ENCODE measurements at regions not wholly inside any gene's neighbourhood (a gene's known extent, or its start where the extent isn't known, plus 50 kb on each side); places are given as distances from the start of the nearest gene placed in this dataset.

DNA sequence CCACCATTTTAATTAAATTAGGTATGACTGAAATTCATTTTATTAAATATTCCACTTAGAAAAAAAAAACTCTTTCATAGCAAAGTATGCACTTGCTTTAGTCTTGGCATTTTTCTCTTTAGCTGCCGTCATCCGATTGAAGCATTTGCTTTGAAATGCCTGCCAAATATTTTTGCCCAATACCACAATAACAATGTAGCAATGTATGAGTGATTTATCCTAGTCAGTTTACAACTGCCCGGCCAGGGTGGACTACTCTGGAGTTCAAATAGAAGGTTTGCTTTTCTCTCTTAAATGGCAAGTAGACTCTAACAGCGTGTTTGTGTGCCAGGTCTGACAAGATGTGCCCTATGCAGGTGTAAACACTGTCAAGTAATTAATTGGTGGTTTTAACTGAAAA is 675.3 kb upstream of the SGCG start:
- no peak for DNase-seq (ENCODE audit: low spot score)

DNA sequence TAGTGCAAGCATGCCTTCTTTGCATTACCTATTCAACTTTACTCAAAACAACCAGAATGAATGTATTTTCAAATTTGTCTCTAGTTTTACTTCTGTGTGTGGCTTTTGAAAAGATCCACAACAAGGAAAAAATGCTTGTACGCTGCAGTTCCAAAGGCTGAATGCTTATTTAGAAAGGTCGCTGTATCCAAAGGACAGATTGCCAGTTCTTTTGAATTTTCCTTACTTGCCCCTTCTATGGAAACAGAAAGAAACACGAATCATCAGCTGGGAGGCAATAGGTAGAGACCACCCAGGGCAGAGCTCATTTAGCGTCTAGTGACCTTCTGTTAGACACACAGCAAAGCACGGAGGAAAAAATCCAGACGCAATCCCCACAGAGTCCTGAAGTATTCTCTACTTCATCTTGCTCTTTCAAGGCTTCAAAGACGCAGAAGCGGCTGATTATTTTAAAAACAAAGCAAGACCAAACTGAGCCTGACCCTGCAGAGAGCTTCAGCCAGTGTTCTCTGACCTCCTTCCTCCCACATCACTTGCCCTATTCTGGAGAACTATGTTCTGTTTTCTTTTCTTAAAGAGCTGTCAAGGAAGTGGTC is 674.6 kb upstream of the SGCG start:
- no peak for DNase-seq (ENCODE audit: low spot score)

DNA sequence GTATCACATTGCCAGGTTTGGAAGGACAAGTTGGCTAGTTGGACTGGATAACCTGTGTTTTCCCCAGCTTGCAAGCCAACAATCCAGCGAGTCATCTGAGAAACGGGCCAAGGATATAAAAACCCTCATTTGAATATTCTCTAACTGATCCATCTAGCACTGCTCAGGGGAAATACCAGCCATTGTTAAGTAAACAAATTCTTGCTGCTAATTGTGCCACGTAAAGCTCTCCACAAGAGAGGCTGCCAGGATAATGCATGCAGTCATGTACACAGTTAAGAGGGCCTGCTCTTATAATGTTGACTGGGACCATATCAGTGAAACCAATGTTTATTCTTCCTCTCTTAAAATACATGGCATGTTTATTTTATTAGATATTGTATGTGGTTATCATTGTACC is 663.2 kb upstream of the SGCG start:
- DNase-seq (ENCODE audit: low spot score) = no peak

DNA sequence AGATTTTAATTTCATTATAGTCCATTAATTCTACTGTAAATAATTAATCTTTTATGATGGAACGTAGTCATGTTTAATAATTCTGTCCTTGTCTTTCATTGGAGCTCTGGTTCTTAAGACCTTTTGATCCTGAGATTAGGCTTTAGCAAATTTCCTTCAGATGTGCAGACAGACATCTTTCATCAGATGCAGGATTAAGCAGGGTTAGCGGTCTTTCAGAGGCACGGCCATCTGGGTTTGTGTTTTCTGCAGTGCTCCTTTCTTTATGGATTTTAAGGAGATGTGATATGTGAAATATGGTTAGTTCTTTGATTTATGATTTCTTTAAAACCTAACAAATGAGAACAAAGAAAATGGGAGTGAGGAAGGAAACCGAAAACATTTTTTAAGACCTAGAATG is 643.9 kb upstream of the SGCG start:
- DNase-seq (ENCODE audit: low spot score) = no peak

DNA sequence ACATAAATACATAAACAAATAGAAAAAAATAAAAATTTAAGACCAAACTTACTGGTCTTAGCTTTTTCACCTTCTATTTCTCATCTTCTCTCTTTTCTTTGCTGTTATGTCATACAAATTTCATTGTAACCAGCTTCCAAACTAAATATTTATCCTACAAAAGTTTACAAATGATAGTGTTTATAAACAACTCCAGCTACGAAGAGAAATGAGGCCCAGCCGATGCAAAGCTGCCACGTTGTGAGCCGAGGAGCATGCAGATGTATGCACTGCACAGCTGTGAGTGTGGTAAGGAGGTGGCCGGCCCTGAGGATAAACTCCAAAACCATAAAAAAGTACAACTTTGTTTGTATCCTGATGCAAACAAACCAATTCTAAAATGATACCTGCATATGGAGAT is 642.4 kb upstream of the SGCG start:
- DNase-seq (ENCODE audit: low spot score) = no peak

DNA sequence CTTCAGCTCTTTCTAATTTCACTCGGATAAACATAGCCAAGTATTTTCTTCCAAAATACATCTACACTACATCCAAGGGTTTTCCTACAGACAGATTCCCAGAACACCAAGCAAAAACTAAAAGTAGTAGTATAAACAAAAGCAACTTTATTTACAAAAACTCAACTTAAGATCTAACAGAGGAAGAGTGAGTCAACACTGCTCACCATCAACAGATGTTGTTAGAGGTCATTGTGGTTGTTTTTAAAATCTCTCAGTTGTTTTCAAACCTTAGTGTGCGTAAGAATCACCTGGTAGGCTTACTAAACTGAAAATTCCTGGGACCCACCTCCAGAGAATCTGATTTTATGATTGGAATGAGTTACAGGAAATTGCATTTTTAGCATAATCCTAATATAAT is 631.7 kb upstream of the SGCG start:
- no peak for DNase-seq (ENCODE audit: low spot score)

DNA sequence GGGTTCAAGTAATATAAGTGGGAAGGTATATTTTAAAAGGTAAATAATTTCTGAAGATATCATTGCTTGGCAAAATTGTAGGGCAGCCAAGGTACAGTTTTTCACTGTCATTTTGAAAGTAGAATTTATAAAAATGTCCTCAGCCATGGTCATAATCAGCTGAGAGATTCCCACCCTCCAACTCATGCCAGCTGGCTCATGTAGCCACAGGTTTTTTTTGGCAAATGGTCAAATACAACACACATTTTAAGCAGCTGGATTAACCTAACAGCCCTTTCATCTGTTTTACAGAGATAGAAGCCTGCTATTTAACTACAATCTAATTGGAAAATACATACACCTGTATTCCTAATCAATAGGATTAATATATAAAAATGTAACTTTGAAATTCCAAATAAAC is 619.2 kb upstream of the SGCG start:
- no peak for DNase-seq (ENCODE audit: low spot score)

DNA sequence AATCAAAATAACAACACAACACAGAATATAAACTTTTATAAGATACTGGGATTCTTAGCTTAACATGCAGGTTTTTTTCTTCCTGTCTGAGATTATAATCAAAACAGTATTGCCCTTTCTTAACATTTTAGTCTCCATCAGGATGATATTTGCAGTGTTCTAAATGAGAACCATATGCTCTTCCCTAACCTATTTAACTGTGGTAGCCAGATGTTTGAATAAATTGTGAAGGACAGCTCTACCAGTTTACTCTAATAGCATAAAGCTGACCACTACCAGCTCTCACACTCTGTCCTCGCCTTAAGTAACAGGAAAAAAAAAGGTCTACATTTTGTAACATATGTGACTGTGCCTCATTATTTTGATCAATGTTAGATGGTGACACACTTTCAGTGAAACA is 618.7 kb upstream of the SGCG start:
- DNase-seq (ENCODE audit: low spot score) = no peak

DNA sequence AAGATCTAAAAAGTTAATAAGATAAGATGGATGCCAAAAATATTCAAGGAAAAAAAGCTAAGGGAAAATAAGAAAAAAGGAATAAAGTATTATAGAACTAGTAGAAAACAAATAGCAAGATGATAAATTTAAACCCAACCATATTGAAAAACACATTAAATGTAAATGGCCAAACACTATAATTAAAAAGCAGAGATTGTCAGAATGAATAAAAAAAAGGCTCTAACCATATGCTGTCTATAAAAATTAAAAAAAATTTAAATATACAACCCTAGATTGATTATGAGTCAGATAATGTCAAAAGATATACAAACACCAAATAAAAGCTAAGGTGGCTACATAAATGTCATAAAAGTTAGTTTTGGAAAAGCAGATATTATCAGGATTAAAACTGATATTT is 617.5 kb upstream of the SGCG start:
- no peak for DNase-seq (ENCODE audit: low spot score)

DNA sequence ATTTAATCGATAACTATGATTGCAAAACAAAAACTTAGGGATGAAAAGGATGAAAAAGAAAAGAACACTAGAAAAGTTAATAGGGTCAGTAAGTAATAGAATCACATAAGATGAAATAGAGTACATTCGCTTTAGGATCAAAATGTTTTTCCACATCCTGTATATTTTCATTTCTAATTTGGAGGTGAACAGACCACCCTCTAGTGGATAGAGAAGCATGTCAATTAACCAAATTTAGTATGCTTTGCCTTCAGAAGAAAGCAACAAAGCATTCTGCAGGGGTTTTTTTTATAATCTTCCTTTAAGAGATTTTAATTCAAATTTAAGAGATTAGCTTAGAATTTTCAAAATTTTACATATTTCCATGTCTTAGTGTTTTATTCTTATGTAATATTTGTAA is 611.0 kb upstream of the SGCG start:
- no peak for DNase-seq (ENCODE audit: low spot score)

DNA sequence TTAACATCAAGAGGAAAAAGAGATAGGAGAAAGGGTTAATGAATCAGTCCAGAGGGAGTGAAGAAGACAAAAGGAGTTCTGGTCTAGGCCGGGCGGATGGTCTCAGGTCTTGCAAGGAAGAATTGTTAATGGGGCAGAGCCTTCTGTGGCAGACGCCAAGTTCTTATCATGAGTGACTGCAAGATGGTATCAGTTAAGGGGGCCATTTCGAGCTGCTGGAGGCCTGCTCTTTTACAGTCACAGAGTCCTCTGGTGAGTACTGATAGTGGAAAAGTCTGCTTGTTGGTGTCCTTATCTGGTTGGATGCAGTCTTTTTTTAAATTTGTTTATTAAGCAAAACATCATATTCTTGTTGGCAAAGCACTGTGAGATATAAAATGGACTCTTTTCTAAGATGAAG is 590.9 kb upstream of the SGCG start:
- DNase-seq (ENCODE audit: low spot score) = no peak

DNA sequence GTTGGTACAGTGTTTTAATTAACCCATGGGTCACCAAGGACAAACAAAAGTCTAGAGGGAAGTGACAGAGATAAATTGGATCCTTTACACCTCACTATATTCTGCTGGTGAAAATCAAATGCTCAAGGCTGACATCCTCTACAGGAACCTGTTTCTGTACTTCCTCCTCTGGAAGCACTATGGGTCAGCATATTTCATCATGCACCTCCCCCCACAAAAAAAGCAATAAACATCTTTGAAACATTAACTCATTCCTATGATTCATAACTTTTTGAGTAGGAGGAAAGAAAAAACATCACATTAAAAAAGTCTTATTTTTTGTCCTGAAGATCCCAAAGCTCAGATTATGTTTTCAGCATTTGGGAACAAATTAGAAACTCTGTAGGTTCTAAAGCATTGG is 588.3 kb upstream of the SGCG start:
- no peak for DNase-seq (ENCODE audit: low spot score)

DNA sequence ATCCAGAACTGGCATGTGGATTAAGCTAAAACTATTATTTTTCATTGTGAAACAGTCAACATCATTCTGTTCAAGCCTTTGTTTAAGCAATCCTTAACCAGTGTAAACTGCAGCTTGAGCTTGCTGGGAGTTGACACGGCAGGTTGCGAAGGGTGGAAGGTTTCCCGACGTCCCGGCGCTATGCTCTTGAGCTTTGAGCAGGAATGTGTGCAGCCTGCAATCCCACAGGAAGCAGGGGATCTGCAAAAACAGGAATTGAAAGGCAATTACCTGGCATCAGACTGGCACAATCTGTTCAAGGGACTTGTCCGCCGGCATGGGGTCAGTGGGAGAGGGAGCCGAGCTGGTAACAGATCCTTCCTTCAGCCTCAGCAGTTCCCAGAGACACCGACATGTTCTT is 586.7 kb upstream of the SGCG start:
- no peak for DNase-seq (ENCODE audit: low spot score)

DNA sequence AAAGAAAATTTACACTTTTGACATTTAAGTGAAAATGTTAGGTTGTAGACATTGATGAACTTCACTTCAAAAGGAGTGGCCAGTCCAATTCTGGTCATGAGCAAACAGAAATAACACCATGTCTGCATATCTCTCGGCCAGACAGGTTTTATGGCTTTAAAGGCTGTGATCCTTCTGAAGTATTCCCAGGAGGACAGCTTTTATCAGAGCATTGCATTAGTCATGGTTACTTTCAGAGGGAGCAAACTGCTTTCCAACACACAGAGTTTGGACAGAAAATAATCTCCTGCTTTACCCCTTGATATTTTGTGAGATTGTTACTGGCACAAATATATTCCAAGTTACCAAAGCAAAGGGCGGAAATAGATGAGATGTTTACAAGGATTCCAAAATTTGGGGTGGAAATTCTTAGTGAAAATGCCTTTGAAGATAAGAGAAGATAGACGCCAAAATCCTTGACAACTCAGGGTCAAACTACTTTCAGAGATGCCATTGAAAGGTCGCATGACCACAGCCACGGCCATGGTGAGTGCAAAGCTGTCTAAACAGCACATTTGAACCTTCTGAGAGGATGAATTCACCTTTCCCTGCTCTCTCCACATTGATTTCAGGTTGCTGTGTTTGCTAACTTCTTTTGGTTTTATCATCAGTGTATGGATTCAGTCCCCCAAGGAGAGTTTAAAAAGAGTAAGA is 584.5 kb upstream of the SGCG start:
- DNase-seq (ENCODE audit: low spot score) = no peak

DNA sequence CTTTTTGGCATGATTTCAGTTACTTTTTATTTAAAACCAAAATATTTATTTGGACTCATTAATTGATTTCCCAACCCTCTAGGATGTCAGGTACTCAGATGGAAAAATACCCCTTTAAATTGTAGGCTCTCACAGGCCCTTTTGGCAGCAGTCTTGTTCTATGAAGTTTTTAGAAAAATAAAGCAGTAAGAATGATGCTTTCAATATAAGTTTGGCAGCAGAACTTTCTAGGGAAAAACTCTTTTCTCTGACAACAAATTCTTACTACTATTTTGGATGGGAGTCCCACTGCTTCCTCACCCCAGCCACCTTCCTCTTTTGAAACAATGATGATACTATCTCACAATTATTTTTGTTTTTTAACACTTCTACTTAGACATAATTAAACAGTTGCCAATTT is 581.6 kb upstream of the SGCG start:
- DNase-seq (ENCODE audit: low spot score) = no peak

DNA sequence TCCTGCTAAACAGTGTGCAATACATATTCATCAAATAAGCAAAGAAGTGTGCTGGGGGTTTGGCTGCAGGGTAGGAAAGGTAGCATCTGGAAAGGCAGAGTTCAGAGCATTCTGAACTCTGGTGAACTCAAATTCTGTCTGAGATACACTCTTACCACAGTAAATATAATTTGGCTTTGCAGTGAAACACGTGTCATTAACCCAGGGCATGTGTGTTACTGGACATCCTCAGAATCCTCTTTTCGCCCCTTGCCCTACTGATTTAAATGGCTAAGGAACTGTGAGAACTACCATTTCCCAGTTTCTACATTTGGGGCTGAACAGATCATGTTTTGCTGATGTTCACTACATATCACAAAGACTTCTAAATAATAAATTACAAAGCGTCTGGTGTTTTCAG is 562.8 kb upstream of the SGCG start:
- no peak for DNase-seq (ENCODE audit: low spot score)

DNA sequence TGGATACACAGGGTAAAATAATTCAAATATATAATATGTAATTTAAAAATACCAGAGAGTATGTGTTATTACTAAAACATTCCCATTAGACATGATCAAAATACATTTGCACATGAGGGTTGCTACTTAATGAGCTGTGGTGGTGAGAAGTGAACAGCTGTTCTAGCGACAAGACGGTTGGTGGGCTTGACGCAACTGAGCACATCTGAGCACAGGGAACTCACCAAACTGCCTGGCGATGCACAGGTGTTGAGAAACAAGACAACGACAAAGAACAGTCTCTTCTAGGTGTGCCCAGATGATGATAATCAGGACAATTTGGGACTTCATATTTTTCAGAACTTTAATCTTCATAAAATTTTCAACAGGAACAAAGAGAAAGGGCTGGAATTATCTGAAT is 555.1 kb upstream of the SGCG start:
- no peak for DNase-seq (ENCODE audit: low spot score)

DNA sequence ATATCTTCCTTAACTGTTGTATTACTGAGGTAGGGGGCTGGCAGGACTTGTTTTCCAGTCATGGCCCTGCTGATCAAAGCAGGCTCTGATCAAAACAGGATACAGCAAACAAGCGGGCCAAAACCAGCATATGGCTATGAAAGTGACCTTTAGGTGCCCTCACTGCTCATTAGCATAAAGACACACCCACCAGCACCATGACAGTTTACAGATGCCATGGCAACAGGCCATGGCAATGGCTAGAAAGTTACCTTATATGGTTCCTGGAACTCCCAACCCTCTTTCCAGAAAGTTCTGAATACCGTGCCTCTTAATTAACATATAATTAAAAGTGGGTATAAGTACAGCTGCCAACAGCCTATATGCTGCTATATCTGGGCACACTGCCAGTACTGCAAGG is 551.4 kb upstream of the SGCG start:
- DNase-seq (ENCODE audit: low spot score) = no peak

DNA sequence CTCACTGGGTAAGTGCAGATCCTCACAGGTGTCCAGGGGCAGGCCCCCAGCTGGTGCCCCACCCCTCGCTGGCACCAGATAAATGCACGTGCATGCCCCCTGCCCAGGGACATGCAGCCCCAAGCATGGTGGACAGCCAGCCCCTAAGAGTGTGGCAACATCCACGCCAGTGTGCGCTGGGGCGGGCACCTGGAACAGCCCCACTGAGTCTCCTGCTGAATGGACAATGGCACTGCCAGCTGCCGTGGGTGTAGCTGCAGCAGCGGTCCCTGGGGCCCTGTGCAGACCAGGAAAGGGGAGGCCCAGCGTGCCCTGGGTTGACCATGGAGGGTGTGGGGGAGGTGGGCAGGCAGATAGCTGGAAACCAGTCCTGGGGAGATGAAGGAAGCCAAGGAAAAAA is 538.7 kb upstream of the SGCG start:
- no peak for DNase-seq (ENCODE audit: low spot score)

DNA sequence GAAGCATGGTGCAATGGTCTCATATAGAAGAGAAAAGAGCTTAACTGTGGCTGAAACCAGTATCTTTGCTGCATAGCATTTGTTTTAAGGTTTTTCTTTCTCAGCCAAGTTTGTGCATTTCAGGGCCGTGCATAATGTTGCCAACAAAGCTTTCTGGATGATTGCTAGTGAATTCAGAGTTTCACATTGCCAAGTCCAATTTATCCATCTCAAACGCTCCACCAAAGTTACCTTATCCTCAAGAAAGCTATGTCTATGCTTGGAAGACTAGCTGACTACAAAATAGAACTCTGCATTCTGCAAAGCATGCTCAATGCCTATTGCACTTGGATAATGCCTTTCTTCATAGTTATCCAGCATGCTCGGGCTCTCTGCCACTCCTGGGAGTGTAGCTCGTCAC is 535.8 kb upstream of the SGCG start:
- no peak for DNase-seq (ENCODE audit: low spot score)

DNA sequence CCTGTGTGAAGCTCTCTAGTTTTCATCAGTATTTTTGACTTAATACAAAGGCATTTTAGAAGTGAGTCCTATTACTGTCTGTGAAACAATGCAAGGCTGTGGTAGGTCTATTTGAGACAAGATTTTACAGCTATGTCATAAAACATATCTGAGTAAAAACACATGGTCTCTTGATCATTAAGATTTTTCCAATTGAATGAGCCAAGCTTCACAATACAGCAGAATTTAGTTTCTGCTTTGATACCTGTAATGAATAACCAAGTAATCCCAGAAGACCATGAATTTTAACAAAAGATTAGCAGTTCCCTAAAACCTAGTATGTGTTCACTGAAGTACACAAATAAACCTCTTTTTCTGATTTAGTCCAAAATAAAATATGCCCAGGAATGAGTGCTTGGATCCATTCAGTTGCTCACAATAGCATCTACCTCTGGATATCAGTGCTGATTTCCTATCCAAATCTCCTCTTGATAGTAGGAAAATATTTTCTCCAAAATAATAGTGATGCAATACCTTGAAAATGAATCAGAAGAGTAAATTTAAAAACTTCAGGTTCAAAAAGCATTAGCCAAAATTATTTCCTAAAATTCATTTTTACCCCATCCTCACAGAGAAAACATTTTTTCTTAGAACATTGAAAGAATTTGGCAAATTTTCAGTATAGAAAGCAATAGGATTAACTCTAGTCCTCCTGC is 533.5 kb upstream of the SGCG start:
- no peak for DNase-seq (ENCODE audit: low spot score)

DNA sequence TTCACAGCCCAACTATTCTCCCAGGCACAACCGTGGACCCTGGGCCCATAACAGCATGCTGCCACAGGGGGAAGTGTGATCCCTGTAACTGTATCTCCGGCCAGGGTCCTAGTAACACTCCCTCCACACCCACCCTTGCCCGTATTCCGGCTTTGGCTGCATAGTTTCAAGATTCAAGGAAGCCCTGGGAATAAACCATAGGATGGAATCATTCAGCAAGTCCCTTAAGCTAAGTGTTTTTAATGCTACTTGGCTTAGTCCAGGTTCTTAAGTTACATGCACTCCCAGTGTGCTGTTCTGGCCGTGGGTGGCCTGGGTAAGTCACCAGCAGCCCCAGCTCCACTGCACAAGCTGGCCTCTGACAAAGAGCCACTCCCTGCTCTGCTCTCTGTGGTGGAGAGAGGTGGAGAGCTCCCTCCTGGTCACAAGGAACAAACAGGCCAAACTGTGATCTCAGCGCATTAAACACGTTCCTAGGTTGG is 532.4 kb upstream of the SGCG start:
- DNase-seq (ENCODE audit: low spot score) = no peak

DNA sequence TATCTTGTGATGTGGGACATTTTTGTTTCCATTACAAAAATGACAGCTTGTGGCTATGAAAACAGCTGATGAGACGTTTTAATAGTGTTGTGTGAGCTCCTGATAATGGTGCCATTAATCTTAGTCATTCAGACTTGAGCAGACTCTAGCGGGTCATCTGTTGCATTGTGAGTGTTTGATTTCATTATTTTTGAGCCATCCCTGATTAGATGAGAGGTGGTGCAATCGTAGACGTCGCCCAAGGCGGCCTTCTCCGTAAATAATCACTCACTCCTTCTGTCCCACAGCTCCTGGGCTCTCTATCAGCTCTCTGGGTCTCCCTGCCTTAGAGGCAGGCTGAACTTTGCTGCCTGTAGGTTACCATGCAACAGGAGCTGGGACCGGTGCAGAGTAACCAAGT is 528.0 kb upstream of the SGCG start:
- DNase-seq (ENCODE audit: low spot score) = no peak

DNA sequence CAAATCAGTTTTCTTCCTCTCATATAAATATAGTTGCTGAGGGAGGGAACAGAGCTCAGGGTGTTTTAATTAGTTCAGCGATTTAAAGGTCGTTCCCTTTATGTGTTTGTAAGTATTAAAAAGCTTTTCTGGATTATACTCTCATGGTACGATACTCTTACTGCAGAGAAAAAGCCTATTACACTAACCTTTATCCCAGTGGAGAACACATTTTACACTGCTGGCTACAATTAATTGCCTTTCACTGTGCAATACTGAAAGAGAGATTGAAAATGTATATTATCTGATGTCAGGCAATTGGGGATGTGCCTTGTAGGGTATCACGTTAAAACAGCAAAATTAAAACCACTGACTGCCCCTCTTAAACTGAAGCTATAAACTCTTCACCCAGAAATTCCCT is 526.9 kb upstream of the SGCG start:
- DNase-seq (ENCODE audit: low spot score) = no peak

Data from activated CD4-positive, alpha-beta T cell treated with anti-CD3 and anti-CD28 coated beads, Interleukin-2, Interleukin-4, amounts not matched to agents 100 ng/mL and 50 ng/mL, durations not matched to agents 16 hours and 8 hours (primary cell).